Adrenal gland (tissue), 9 donors: ENCODE measurements at regions not wholly inside any gene's neighbourhood (a gene's known extent, or its start where the extent isn't known, plus 50 kb on each side); places are given as distances from the start of the nearest gene placed in this dataset.

ENCODE experiments used
- DNase-seq, 7 donors: peaks; one replicate each; pipeline ENCODE4 v3.0.0-alpha.2; 2019 to 2020
- H3K27ac ChIP-seq, 5 donors: fragments of 200-600 bp; sonication (generic) in 4 of 5; 1 replicate in 3 of 5; 2 replicates in 2 of 5; pipeline versions ENCODE4 v1.5.1 to v1.8.0; 2016 to 2020; ENCODE audit warnings: mild to moderate bottlenecking in 1 of 5
- H3K27me3 ChIP-seq: fragments of 200-600 bp; 2 replicates; pipeline ENCODE4 v1.8.0; 2021
- H3K36me3 ChIP-seq, 2 donors: fragments of 200-600 bp; replicated peaks in 1 of 2; 1 replicate in 1 of 2; 2 replicates in 1 of 2; pipeline versions ENCODE4 v1.5.1 to v1.8.0; 2018 to 2022
- H3K4me1 ChIP-seq, 2 donors: fragments of 200-600 bp; replicated peaks in 1 of 2; 1 replicate in 1 of 2; 2 replicates in 1 of 2; pipeline versions ENCODE4 v1.5.1 to v1.8.0; 2018 to 2021
- H3K4me3 ChIP-seq, 4 donors: fragments of 200-600 bp; sonication (generic) in 3 of 4; one replicate each; pipeline ENCODE4 v1.5.1; 2016 to 2018
- H3K9me3 ChIP-seq, 3 donors: fragments of 200-600 bp; sonication (generic) in 1 of 3; replicated peaks in 1 of 3; 1 replicate in 2 of 3; 2 replicates in 1 of 3; pipeline versions ENCODE4 v1.5.1 to v1.8.0; 2016 to 2021
- CTCF ChIP-seq, 6 experiments: fragments of 450-650 bp in 4 of 6; fragments of 200-600 bp in 2 of 6; sonication (generic) in 1 of 6; IDR thresholded peaks; 1 replicate in 5 of 6; 2 replicates in 1 of 6; pipeline versions ENCODE4 v1.5.1 to v1.8.0; 2016 to 2021; ENCODE audit warnings: antibody characterized with exemption in 6 of 6, mild to moderate bottlenecking in 2 of 6, moderate library complexity in 1 of 6
- POLR2A ChIP-seq, 2 donors: fragments of 450-650 bp; IDR thresholded peaks; one replicate each; pipeline ENCODE4 v1.6.1; 2017; ENCODE audit warnings: antibody characterized with exemption in 2 of 2, mild to moderate bottlenecking in 2 of 2, moderate library complexity in 1 of 2
- WGBS, 4 donors: extraction: QIAGEN DNeasy Blood & Tissue Kit in 2 of 4; methylation state at CpG; one replicate each; pipeline versions ENCODE4 v1.1.5 to v1.1.7; 2013 to 2017; 5-methylcytosine and 5-hydroxymethylcytosine counted together
- intact Hi-C, 2 donors: fragments of 100-400 bp; cut with DNase I; formaldehyde crosslinking; loops; one replicate each; pipeline versions ENCODE4 v1.14.1 to v1.15.0; 2022 to 2023
- donor health status: healthy with polysubstance abuse.
- donor health status: Bipolar disorder and iron deficiency.
- donor health status: DM: yes; HTN: yes; CAD: no.
- donor health status: DM: no; HTN: no; CAD: no.
- donor health status: DM: no; HTN: no; CAD: no.

GRCh38 chr4:108483079-108483478 lies 137.3 kb upstream of the RPL34 start:
- H3K4me3 ChIP-seq = no peak overlapping the region
- TF ChIP-seq CTCF (IDR thresholded peaks at IDR 0.05) (no peak), POLR2A (IDR thresholded peaks at IDR 0.05) (no peak)
- H3K27me3 ChIP-seq = no peaks in the 10 kb centered on the region
- H3K36me3 ChIP-seq = no peaks in the 10 kb centered on the region
- H3K9me3 ChIP-seq = no peaks in the 10 kb centered on the region
- DNase-seq = no peak
- H3K4me1 ChIP-seq = peaks cover 0 to 6% of the 10 kb centered on the region in 2 donors
- intact Hi-C loops = no loop called here
- WGBS, 4 donors = 2 to 15% (median 12%) methylated on average over 1 of the region's 1 CpG
- no peak overlapping the region for H3K27ac ChIP-seq

- DNase-seq = no peak
- no peak overlapping the region for H3K27ac ChIP-seq
- intact Hi-C loops = no loop called here
- WGBS, 4 donors = 83 to 95% (median 87%) methylated on average over 1 of the region's 1 CpG
- H3K9me3 ChIP-seq = no peaks in the 10 kb centered on the region
- no peaks in the 10 kb centered on the region for H3K36me3 ChIP-seq
- no peak for TF ChIP-seq CTCF (IDR thresholded peaks at IDR 0.05)
- TF ChIP-seq POLR2A (IDR thresholded peaks at IDR 0.05) = no peak
- H3K27me3 ChIP-seq = no peaks in the 10 kb centered on the region
- no peak overlapping the region for H3K4me3 ChIP-seq
- peaks cover 0 to 10% of the 10 kb centered on the region in 2 donors for H3K4me1 ChIP-seq
These were observed 139.5 kb upstream of the RPL34 start for GRCh38 chr4:108480881-108481280.

- 64 to 67% (median 66%) methylated on average over 2 of the region's 2 CpGs for WGBS, 4 donors
- H3K4me3 ChIP-seq = no peak overlapping the region
- no peaks in the 10 kb centered on the region for H3K9me3 ChIP-seq
- intact Hi-C loops = no loop called here
- no peak overlapping the region for H3K27ac ChIP-seq
- H3K4me1 ChIP-seq = peaks cover 0 to 13% of the 10 kb centered on the region in 2 donors
- peak in 6 of 7 donors; percentile 30 to 73 (median 48) for DNase-seq
- no peaks in the 10 kb centered on the region for H3K27me3 ChIP-seq
- no peaks in the 10 kb centered on the region for H3K36me3 ChIP-seq
- no peak for TF ChIP-seq POLR2A (IDR thresholded peaks at IDR 0.05)
These were observed 142.8 kb upstream of the RPL34 start for GRCh38 chr4:108477527-108478108.

- 52 to 64% (median 54%) methylated on average over 2 of the region's 2 CpGs for WGBS, 4 donors
- H3K27me3 ChIP-seq = no peaks in the 10 kb centered on the region
- no peaks in the 10 kb centered on the region for H3K9me3 ChIP-seq
- no peak overlapping the region for H3K27ac ChIP-seq
- DNase-seq = peak in 2 of 7 donors; percentile 26 to 31
- no peak overlapping the region for H3K4me3 ChIP-seq
- peaks cover 0 to 13% of the 10 kb centered on the region in 2 donors for H3K4me1 ChIP-seq
- intact Hi-C loops = no loop called here
- no peaks in the 10 kb centered on the region for H3K36me3 ChIP-seq
- TF ChIP-seq CTCF (IDR thresholded peaks at IDR 0.05) = peak in 4 of 6 experiments; percentile 7 to 31 (median 28)
- TF ChIP-seq POLR2A (IDR thresholded peaks at IDR 0.05) = no peak
These were observed 147.1 kb upstream of the RPL34 start for GRCh38 chr4:108473163-108473720.
